ENCODE measurements at regions not wholly inside any gene's neighbourhood (a gene's known extent, or its start where the extent isn't known, plus 50 kb on each side); places are given as distances from the start of the nearest gene placed in this dataset.

GRCh38 chr4:131595140-131595539 is 1554.0 kb upstream of the PCDH10 start:
- no peak for TF ChIP-seq RAD21 (CRISPR knock-in tag; conservative IDR thresholded peaks at IDR 0.05 in 1 of 2, IDR thresholded peaks at IDR 0.05 in 1 of 2)
- TF ChIP-seq CTCF (IDR thresholded peaks at IDR 0.05 in 2 of 3, conservative IDR thresholded peaks at IDR 0.05 in 1 of 3; ENCODE audit: insufficient read depth in 2 of 3, low read depth in 1 of 3, low read length in 3 of 3), result no peak
- no peak for TF ChIP-seq EZH2 (IDR thresholded peaks at IDR 0.05; ENCODE audit: borderline replicate concordance, low read depth, low read length)
- TF ChIP-seq ZNF436 (CRISPR knock-in tag; IDR thresholded peaks at IDR 0.05), result no peak
- TF ChIP-seq NFRKB (IDR thresholded peaks at IDR 0.05; ENCODE audit: low read depth), result no peak
- TF ChIP-seq CHCHD3 (CRISPR knock-in tag; IDR thresholded peaks at IDR 0.05), result no peak
- no peak for TF ChIP-seq SMAD1 (IDR thresholded peaks at IDR 0.05; ENCODE audit: low read depth, low read length, partially characterized antibody)
- TF ChIP-seq MAX (CRISPR knock-in tag; IDR thresholded peaks at IDR 0.05), result no peak
- no peak for TF ChIP-seq MLX (CRISPR knock-in tag; conservative IDR thresholded peaks at IDR 0.05)
- no peak for TF ChIP-seq L3MBTL2 (IDR thresholded peaks at IDR 0.05)
- no peak for TF ChIP-seq ZNF512 (tag; IDR thresholded peaks at IDR 0.05)
- TF ChIP-seq ELF2 (CRISPR knock-in tag; IDR thresholded peaks at IDR 0.05), result no peak
- TF ChIP-seq JUN (IDR thresholded peaks at IDR 0.05; ENCODE audit: borderline replicate concordance, low read depth, low read length), result no peak
- no peak for TF ChIP-seq JUN (CRISPR knock-in tag; IDR thresholded peaks at IDR 0.05; ENCODE audit: borderline replicate concordance)
